ENCODE measurements at regions not wholly inside any gene's neighbourhood (a gene's known extent, or its start where the extent isn't known, plus 50 kb on each side); places are given as distances from the start of the nearest gene placed in this dataset.

- no peaks in the 10 kb centered on the region for H3K9me3 Mint-ChIP-seq
- no peaks in the 10 kb centered on the region for H3K36me3 Mint-ChIP-seq
- ATAC-seq: no peak
- H3K4me3 Mint-ChIP-seq: no peak overlapping the region
- peaks cover 9% of the 10 kb centered on the region for H3K27me3 Mint-ChIP-seq
- no peak overlapping the region for H3K27ac Mint-ChIP-seq
- no peaks in the 10 kb centered on the region for H3K4me1 Mint-ChIP-seq
These were observed 740.4 kb downstream of the TUSC7 start for GRCh38 chr3:117450026-117450425.

GRCh38 chr3:117454254-117454653 lies 744.7 kb downstream of the TUSC7 start:
- no peaks in the 10 kb centered on the region for H3K4me1 Mint-ChIP-seq
- ATAC-seq: no peak
- no peaks in the 10 kb centered on the region for H3K36me3 Mint-ChIP-seq
- H3K27me3 Mint-ChIP-seq: no peaks in the 10 kb centered on the region
- H3K27ac Mint-ChIP-seq: no peak overlapping the region
- H3K4me3 Mint-ChIP-seq: no peak overlapping the region
- H3K9me3 Mint-ChIP-seq: no peaks in the 10 kb centered on the region

GRCh38 chr3:117454908-117455307 lies 745.3 kb downstream of the TUSC7 start:
- Mint-ChIP-seq H3K27ac (no peak overlapping the region), H3K4me1 (no peaks in the 10 kb centered on the region), H3K27me3 (no peaks in the 10 kb centered on the region), H3K36me3 (no peaks in the 10 kb centered on the region), H3K9me3 (no peaks in the 10 kb centered on the region), H3K4me3 (no peak overlapping the region)
- no peak for ATAC-seq

- Mint-ChIP-seq H3K27ac (no peak overlapping the region), H3K27me3 (no peaks in the 10 kb centered on the region), H3K4me1 (no peaks in the 10 kb centered on the region), H3K36me3 (no peaks in the 10 kb centered on the region), H3K4me3 (no peak overlapping the region), H3K9me3 (no peaks in the 10 kb centered on the region)
- ATAC-seq: no peak
These were observed 746.2 kb downstream of the TUSC7 start for GRCh38 chr3:117455782-117456181.

GRCh38 chr3:117463276-117464115 lies 753.9 kb downstream of the TUSC7 start:
- Mint-ChIP-seq H3K4me1 (no peaks in the 10 kb centered on the region), H3K4me3 (no peak overlapping the region), H3K36me3 (no peaks in the 10 kb centered on the region), H3K27ac (no peak overlapping the region), H3K27me3 (no peaks in the 10 kb centered on the region), H3K9me3 (no peaks in the 10 kb centered on the region)
- no peak for ATAC-seq

- Mint-ChIP-seq H3K27me3 (no peaks in the 10 kb centered on the region), H3K27ac (no peak overlapping the region), H3K4me3 (no peak overlapping the region), H3K9me3 (no peaks in the 10 kb centered on the region), H3K4me1 (no peaks in the 10 kb centered on the region), H3K36me3 (no peaks in the 10 kb centered on the region)
- ATAC-seq: no peak
These were observed 762.3 kb downstream of the TUSC7 start for GRCh38 chr3:117471831-117472230.

- Mint-ChIP-seq H3K4me1 (no peaks in the 10 kb centered on the region), H3K4me3 (no peak overlapping the region), H3K9me3 (no peaks in the 10 kb centered on the region), H3K36me3 (no peaks in the 10 kb centered on the region), H3K27me3 (no peaks in the 10 kb centered on the region), H3K27ac (no peak overlapping the region)
- no peak for ATAC-seq
These were observed 764.5 kb downstream of the TUSC7 start for GRCh38 chr3:117473981-117474538.

- Mint-ChIP-seq H3K4me1 (no peaks in the 10 kb centered on the region), H3K27me3 (no peaks in the 10 kb centered on the region), H3K4me3 (no peak overlapping the region), H3K9me3 (no peaks in the 10 kb centered on the region), H3K27ac (no peak overlapping the region), H3K36me3 (no peaks in the 10 kb centered on the region)
- no peak for ATAC-seq
These were observed 767.0 kb downstream of the TUSC7 start for GRCh38 chr3:117476572-117476971.

- Mint-ChIP-seq H3K27me3 (no peaks in the 10 kb centered on the region), H3K4me1 (no peaks in the 10 kb centered on the region)
- ATAC-seq: no peak
These were observed 767.7 kb downstream of the TUSC7 start for GRCh38 chr3:117477214-117477755.

GRCh38 chr3:117479095-117479494 lies 769.5 kb downstream of the TUSC7 start:
- Mint-ChIP-seq H3K27me3 (no peaks in the 10 kb centered on the region), H3K4me1 (no peaks in the 10 kb centered on the region), H3K36me3 (no peaks in the 10 kb centered on the region), H3K9me3 (no peaks in the 10 kb centered on the region), H3K27ac (no peak overlapping the region), H3K4me3 (no peak overlapping the region)
- no peak for ATAC-seq

More at GRCh38 chr3:117477214-117477755, 767.7 kb downstream of the TUSC7 start:
- Mint-ChIP-seq H3K9me3 (no peaks in the 10 kb centered on the region), H3K4me3 (no peak overlapping the region), H3K36me3 (no peaks in the 10 kb centered on the region), H3K27ac (no peak overlapping the region)

- H3K4me3 Mint-ChIP-seq: no peak overlapping the region
- no peak for ATAC-seq
- H3K9me3 Mint-ChIP-seq: no peaks in the 10 kb centered on the region
- no peaks in the 10 kb centered on the region for H3K27me3 Mint-ChIP-seq
- no peaks in the 10 kb centered on the region for H3K4me1 Mint-ChIP-seq
- no peaks in the 10 kb centered on the region for H3K36me3 Mint-ChIP-seq
- no peak overlapping the region for H3K27ac Mint-ChIP-seq
These were observed 770.9 kb downstream of the TUSC7 start for GRCh38 chr3:117480525-117480924.

GRCh38 chr3:117480972-117481371 lies 771.4 kb downstream of the TUSC7 start:
- Mint-ChIP-seq H3K27ac (no peak overlapping the region), H3K36me3 (no peaks in the 10 kb centered on the region), H3K27me3 (no peaks in the 10 kb centered on the region), H3K4me3 (no peak overlapping the region), H3K9me3 (no peaks in the 10 kb centered on the region), H3K4me1 (no peaks in the 10 kb centered on the region)
- ATAC-seq: no peak

GRCh38 chr3:117483839-117484238 lies 774.3 kb downstream of the TUSC7 start:
- Mint-ChIP-seq H3K27ac (no peak overlapping the region), H3K9me3 (no peaks in the 10 kb centered on the region), H3K4me3 (no peak overlapping the region), H3K27me3 (no peaks in the 10 kb centered on the region), H3K4me1 (no peaks in the 10 kb centered on the region), H3K36me3 (no peaks in the 10 kb centered on the region)
- ATAC-seq: no peak

- no peaks in the 10 kb centered on the region for H3K27me3 Mint-ChIP-seq
- H3K9me3 Mint-ChIP-seq: no peaks in the 10 kb centered on the region
- no peaks in the 10 kb centered on the region for H3K4me1 Mint-ChIP-seq
- no peak for ATAC-seq
- H3K4me3 Mint-ChIP-seq: no peak overlapping the region
- H3K36me3 Mint-ChIP-seq: no peaks in the 10 kb centered on the region
- no peak overlapping the region for H3K27ac Mint-ChIP-seq
These were observed 776.3 kb downstream of the TUSC7 start for GRCh38 chr3:117485841-117486240.

GRCh38 chr3:117486719-117487716 lies 777.4 kb downstream of the TUSC7 start:
- H3K27ac Mint-ChIP-seq: no peak overlapping the region
- ATAC-seq: no peak

More at GRCh38 chr3:117486719-117487716, 777.4 kb downstream of the TUSC7 start:
- Mint-ChIP-seq H3K36me3 (no peaks in the 10 kb centered on the region), H3K4me1 (no peaks in the 10 kb centered on the region), H3K27me3 (no peaks in the 10 kb centered on the region), H3K9me3 (no peaks in the 10 kb centered on the region), H3K4me3 (no peak overlapping the region)
